T-helper 1 cell (primary cell): ENCODE measurements at regions not wholly inside any gene's neighbourhood (a gene's known extent, or its start where the extent isn't known, plus 50 kb on each side); places are given as distances from the start of the nearest gene placed in this dataset.
"Not testable (repeated sequence)": the region's sequence is repeated elsewhere in the genome, so short reads cannot be mapped to it uniquely, and the experiment has no call there.

Source experiments
- DNase-seq, 5 donors: peaks; one replicate each; pipeline ENCODE4 v3.0.0-alpha.2; 2012 to 2020

GRCh38 chr2:155653176-155653575 lies 679.3 kb downstream of the NR4A2 start:
- DNase-seq = no peak

GRCh38 chr2:155651851-155652250 lies 680.7 kb downstream of the NR4A2 start:
- DNase-seq = no peak

- DNase-seq = no peak
Observed at GRCh38 chr2:155645791-155646190, 686.7 kb downstream of the NR4A2 start.

GRCh38 chr2:155643056-155643775 lies 689.3 kb downstream of the NR4A2 start:
- no peak for DNase-seq

GRCh38 chr2:155633887-155634570 lies 698.5 kb downstream of the NR4A2 start:
- DNase-seq = no peak

GRCh38 chr2:155633060-155633839 lies 699.3 kb downstream of the NR4A2 start:
- DNase-seq = no peak

- no peak for DNase-seq
Observed at GRCh38 chr2:155630760-155631159, 701.8 kb downstream of the NR4A2 start.

- DNase-seq = no peak
Observed at GRCh38 chr2:155622443-155622842, 710.1 kb downstream of the NR4A2 start.

- DNase-seq = no peak
Observed at GRCh38 chr2:155600914-155601760, 731.4 kb downstream of the NR4A2 start.

GRCh38 chr2:155600296-155600695 lies 732.2 kb downstream of the NR4A2 start:
- no peak for DNase-seq

GRCh38 chr2:155599834-155600233 lies 732.7 kb downstream of the NR4A2 start:
- DNase-seq = no peak

GRCh38 chr2:155583674-155584195 lies 748.8 kb downstream of the NR4A2 start:
- no peak for DNase-seq

GRCh38 chr2:155574941-155575340 lies 757.6 kb downstream of the NR4A2 start:
- DNase-seq = no peak

- DNase-seq = no peak
Observed at GRCh38 chr2:155547571-155547970, 785.0 kb downstream of the NR4A2 start.

GRCh38 chr2:155546721-155547555 lies 785.6 kb downstream of the NR4A2 start:
- no peak for DNase-seq

- not testable (repeated sequence) for DNase-seq
Observed at GRCh38 chr2:155539028-155539427, 793.5 kb downstream of the NR4A2 start.

- DNase-seq = no peak
Observed at GRCh38 chr2:155528034-155528433, 804.5 kb downstream of the NR4A2 start.

GRCh38 chr2:155525199-155525598 lies 807.3 kb downstream of the NR4A2 start:
- no peak for DNase-seq

- no peak for DNase-seq
Observed at GRCh38 chr2:155519529-155520130, 812.9 kb downstream of the NR4A2 start.

GRCh38 chr2:155518094-155518493 lies 814.4 kb downstream of the NR4A2 start:
- no peak for DNase-seq

GRCh38 chr2:155517362-155517761 lies 815.2 kb downstream of the NR4A2 start:
- DNase-seq = no peak
